ENCODE measurements at regions not wholly inside any gene's neighbourhood (a gene's known extent, or its start where the extent isn't known, plus 50 kb on each side); places are given as distances from the start of the nearest gene placed in this dataset.
A peak's percentile ranks its signal among the peaks of the same experiment; 100 is the strongest.

DNA sequence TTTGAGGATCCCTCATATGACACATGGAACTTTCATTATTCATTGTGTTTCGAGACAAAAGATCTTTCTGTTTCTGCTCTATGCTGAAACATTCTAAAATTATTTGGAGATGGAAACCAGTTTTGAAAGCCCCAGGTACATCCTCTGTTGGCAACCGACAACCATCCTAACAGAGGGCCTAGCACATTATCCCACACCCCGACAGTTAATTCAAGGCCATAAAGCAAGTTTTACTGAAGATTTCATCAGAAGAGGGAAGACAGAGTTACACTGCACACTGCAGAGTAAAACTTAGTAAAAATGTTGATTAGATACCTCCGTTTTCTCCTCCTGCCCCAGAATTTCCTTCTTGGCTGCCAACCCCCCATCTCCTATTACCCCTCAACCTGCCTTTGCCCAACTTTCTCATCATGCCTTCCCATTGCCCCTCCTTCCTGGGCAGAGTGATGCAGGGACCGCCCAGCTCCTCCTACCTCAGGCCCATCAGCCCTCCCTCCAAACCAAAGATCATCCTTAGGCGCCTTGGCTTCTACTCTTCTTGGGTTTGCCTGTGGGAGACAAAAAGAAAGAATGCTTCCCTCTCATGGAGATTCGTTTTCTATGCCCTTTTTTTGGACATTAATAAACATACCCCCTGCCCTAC is 52.9 kb upstream of the CITED4 start:
- no peak for DNase-seq

DNA sequence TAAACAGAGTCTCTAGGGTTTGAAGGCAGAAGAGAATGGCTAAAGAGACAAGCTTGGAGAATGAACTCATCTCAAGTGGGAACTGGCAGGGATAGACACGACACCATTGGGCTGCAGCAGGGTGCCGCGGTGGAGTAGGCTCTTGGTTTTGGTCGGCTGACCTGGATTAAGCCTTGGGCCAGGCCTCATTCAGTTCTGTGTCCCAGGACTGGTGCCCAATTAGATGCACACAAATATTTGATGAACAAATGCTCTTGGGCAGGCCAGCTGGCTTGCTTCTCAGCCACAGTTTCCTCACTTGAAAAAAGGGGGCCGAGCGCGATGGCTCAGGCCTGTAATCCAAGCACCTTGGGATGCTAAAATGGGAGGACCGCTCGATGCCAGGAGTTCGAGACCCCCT is 53.4 kb upstream of the CITED4 start:
- DNase-seq: peak; percentile 48

DNA sequence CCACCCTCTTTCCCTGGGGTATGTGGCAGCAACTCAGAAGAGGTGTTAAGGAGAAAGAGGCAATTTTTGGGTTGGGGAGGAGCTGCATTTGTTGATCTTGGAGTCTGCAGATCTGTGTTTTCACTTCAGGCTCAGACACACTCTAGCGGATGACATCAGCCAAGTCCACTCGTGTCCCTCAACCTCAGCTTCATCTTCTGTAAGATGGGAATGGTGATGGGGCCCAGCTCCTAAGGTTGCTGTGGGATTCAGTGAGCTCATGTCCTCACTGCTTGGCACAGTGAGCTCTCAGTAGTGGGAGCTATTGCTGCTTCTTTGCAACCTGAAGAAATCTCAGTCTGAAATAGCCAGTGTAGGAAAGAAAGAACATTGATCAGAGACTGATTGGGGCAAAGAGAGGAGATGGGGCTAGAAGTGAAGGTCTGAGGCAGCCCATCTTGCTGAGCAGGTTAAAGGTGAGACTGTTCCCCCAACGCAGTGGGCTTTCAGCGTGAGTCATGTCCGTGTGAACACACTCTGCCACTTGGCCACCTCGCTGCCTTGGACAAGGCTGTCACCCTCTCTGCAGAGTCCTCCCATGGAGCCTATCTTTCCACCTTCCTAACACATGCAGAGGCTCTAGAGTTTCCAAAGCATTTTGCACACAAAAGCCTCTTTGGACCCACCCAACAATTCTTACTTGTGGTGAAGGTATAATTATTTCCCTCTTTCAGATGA is 56.0 kb upstream of the CITED4 start:
- DNase-seq: no peak

DNA sequence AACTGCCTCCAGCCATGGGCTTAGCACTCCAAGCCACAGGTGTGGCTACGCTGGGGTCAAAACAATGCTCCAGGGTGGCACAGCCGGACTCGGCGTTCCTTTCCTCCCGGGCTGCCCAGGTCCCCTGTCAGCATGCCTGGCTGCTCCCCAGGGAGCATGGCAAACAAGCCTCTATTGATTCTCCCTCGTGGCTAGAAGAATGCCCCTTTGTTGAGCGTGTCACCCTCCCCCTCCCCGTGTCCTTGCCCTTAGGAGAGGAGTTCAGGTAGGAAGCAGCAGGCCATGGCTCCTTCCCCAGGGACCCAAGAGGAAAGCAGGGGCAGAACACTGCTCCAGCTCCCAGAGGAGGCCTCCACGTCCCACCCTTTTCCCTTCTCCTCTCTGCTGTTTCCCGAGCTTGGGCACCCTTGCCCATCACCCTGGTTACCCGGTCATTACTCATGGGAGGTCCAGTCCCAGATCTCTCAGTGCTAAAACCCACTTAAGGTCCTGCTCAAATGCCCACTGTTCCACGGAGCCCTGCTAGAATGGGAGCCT is 57.4 kb upstream of the CITED4 start:
- DNase-seq: peak; percentile 62

DNA sequence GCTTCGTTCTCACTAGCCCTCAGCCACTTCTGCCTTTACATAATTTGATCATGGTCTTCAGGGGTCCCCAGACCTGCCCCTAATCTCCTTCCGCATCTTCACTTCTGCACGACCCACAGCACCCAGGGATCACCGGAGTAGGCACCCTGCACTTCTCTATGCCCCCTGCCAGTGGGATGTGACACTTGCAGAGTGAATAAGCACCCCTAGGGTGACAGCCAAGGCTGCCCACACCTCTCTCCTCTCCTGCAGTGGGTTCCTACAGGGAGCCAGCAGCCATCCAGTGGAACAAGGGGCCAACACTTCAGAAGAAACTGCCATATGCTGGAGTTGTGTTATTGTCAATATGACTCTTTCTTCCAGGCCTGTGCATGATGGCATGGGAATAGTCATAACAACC is 58.0 kb upstream of the CTPS1 start:
- DNase-seq: no peak

DNA sequence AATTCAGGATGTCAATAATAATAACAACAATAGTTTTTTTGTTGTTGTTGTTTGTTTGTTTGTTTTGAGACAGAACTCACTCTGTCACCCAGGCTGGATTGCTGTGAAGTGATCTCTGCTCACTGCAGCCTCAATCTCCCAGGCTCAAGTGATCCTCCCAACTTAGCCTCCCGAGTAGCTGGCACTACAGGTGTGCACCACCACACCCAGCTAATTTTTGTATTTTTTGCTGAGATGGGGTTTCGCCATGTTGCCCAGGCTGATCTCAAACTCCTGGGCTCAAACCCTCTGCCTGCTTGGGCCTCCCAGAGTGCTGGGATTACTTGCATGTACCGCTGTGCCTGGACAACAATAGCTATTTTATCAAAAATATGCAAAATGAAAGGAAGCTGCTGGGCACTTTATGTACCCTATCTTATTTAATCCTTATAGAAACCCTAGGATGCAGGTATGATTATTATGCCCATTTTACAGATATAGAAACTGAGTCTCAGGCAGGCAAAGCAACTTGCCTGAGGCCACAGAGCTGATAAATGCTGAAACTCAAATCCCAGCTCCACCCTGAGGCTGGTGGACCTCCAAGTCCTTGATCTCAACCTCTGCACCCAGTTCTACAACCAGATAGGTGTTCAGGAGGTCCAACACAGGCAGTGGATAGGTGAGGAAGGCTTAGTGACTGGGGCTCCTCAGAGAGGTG is 57.4 kb upstream of the CTPS1 start:
- no peak for DNase-seq

DNA sequence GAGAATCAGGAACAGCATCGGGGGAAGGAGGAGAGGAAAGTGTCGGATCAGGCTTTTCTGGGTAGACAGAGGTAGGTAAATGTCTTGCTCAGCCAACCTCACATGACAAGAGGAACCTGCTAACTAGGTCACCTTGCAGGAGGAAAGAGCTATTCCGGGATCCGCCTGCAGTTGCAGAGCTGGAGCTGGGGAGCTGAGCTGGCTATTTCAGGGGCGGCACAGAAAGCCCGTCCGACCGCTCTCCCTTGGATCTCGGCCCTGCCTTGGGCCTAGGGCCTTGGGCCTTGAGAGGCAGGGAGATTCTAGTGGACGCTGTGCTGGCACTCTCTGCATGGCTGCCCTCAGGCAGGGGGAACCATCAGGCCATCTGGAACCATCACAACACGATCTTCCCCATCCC is 56.5 kb upstream of the CTPS1 start:
- DNase-seq: no peak

DNA sequence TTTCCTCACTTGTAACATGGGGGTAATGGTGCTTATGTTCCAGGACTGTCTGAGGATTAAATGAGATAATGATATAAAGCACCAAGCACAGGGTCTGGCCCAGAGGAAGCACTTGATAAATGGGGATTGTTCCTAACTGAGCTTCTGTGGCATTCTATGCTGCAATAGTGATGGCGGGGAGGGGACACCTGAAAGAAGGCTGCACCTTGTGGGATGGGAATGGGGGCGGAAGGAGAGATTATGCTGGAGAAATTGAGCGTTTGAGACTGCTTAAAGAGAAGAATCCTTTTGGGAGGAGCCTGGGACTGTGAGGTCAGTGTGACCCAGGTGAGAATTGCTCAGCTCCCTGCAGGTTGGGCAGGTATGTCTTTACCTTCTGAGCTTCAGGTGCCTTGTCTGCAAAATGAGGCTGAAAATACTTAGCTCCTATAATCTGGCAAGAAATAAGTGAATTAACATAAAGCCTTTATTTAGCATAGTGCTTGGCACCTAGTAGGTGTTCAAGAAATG is 55.9 kb upstream of the CTPS1 start:
- DNase-seq: no peak

DNA sequence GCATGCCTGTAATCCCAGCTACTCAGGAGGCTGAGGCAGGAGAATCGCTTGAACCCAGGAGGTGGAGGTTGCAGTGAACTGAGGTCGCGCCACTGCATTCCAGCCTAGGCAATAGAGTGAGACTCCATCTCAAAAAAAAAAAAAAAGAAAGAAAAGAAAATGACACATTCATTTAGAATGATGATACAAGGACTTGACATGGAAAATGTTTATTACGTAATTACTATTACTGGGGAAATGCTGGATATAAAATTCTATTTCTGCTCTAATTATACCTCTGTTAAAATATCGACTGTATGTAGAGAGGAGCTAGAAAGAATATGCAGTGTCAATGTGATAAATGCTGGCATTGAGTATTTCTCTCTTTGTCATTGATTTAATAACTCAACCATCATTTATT is 54.7 kb upstream of the CTPS1 start:
- DNase-seq: no peak

DNA sequence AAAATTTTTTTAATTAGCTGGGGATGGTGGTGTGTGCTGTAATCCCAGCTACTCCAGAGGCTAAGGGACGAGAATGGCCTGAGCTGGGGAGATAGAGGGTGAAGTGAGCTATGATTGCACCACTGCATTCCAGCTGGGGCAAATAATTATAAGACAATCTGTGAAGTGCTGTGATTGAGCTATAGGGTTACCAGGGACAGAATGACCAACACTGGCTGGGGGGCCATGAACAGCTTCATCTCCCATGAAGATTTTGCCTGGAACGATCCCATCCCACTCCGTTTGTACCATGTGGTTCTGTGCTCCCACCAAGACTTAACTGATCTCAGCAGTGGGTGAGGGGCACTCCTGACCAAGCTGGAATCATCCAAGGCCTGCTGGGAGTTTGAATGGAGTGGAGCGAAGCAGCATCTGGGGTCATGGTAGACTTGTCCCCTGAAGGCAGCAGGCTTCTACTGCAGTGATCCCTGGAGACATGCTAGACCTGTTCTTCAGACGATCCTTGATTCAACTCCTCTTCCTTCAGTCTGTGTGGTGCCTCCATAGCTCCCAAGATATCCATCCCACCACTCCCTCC is 53.6 kb upstream of the CTPS1 start:
- DNase-seq: no peak

DNA sequence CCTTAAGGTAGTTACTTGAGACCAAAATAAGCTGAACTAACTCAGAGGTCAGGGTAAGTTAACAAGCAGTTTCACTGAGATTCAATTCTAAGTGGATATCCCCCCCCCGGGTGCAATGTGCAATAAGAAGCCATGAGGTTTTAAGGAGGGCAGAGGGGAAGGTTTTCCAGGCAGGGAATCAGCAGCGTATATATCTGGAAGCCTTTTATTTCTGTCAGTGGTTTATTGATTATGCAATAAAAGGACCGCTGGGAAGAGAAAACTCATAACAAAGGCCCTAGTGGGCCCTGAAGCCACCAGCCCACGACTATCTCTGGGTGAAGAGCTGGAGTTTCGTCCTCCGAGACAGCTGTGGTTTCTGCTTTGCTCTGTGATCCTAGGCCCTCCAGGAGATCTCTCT is 53.1 kb upstream of the CTPS1 start:
- no peak for DNase-seq

DNA sequence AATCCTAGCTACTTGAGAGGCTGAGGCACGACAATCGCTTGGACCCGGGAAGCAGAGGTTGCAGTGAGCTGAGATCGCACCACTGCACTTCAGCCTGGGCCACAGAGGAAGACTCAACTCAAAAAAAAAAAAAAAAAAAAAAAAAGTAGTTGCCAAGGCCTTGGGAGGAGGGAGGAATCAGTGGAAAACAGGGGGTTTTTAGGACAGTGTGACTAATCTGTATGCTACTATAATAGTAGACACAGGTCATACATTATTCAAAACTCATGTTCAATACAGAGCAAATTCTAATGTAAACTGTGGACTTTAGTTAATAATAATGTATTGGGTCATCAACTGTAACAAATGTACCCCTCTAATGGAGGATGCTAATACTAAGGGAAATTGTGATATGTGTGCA is 51.7 kb upstream of the CTPS1 start:
- DNase-seq: no peak

DNA sequence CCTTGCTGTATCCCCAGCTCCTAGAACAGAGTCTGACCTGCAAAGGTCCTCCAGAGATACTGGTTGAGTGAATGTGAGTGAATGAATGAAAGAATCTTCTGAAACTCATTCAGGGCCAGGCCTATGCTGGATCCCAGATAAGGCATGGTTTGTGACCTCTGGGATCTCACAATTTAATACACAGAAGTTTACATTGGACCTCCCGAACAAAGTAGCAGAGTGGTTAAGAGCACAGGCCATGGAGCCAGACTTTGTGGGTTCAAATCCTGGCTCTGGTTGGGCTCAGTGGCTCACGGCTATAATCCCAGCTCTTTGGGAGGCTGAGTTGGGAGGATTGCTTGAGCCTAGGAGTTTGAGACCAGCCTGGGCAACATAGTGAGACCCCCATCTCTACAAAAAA is 50.8 kb upstream of the CTPS1 start:
- no peak for DNase-seq

DNA sequence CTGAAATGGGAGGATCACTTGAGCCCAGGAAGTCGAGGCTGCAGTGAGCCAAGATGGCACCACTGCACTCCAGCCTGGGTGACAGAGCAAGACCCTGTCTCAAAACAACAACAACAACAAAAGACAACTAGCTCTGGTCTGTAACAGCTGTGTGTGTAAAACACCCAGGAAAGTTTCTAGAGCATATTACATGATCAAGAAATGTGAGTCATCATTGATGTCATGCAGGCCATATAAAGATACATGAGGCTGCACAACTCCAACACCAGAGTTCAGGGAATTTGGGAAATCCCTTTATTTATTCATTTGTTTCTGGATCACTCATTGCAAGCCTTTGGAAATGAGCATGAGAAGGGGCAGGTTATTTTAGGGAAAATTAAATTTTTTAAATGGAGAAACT is 50.3 kb upstream of the CTPS1 start:
- DNase-seq: no peak
